ENCODE measurements at regions not wholly inside any gene's neighbourhood (a gene's known extent, or its start where the extent isn't known, plus 50 kb on each side); places are given as distances from the start of the nearest gene placed in this dataset.

GRCh38 chr11:70843906-70844305 is 408.5 kb downstream of the SHANK2 start:
- TF ChIP-seq ZNF462 (CRISPR knock-in tag; IDR thresholded peaks at IDR 0.05) (no peak), CTCF (conservative IDR thresholded peaks at IDR 0.05; ENCODE audit: low read depth in 2 of 2) (no peak), STAT1 (IDR thresholded peaks at IDR 0.05; ENCODE audit: unreplicated experiment) (no peak), ZNF114 (CRISPR knock-in tag; IDR thresholded peaks at IDR 0.05) (no peak), EZH2phosphoT487 (IDR thresholded peaks at IDR 0.05; ENCODE audit: unreplicated experiment) (no peak), EZH2 (IDR thresholded peaks at IDR 0.05; ENCODE audit: low read depth, unreplicated experiment) (no peak), JUNB (IDR thresholded peaks at IDR 0.05; ENCODE audit: unreplicated experiment) (no peak)
- H3K9me2 ChIP-seq (ENCODE audit: insufficient read depth), result no peaks in the 10 kb centered on the region
- ATAC-seq (no peak), DNase-seq (ENCODE audit: low spot score) (no peak)
- Mint-ChIP-seq H3K36me3 (ENCODE audit: low read depth) (no peaks in the 10 kb centered on the region; the same call in 1 of the 3 replicates), H3K27me3 (ENCODE audit: insufficient read depth, low read depth, poor library complexity) (peaks cover 7% of the 10 kb centered on the region), H3K4me1 (peaks cover 12% of the 10 kb centered on the region), H3K9me3 (no peaks in the 10 kb centered on the region; the same call in 2 of the 3 replicates), H3K27ac (no peak overlapping the region), H3K4me3 (no peak overlapping the region)
- no peaks in the 10 kb centered on the region for H3K27me3 ChIP-seq (ENCODE audit: insufficient read depth)
- H2AFZ ChIP-seq, result no peak overlapping the region
- H3F3A ChIP-seq (replicated peaks; ENCODE audit: low read depth), result no peaks in the 10 kb centered on the region
- no peak overlapping the region for H3K4me3 ChIP-seq
- H3K4me2 ChIP-seq, result no peak overlapping the region
- H4K20me1 ChIP-seq (replicated peaks; ENCODE audit: insufficient read depth), result no peaks in the 10 kb centered on the region
- H3K27ac ChIP-seq (ENCODE audit: low read depth), result no peak overlapping the region
- H3K36me3 ChIP-seq (ENCODE audit: insufficient read depth), result no peaks in the 10 kb centered on the region
- H3K79me2 ChIP-seq (replicated peaks; ENCODE audit: insufficient read depth), result no peaks in the 10 kb centered on the region
- no peaks in the 10 kb centered on the region for H3K4me1 ChIP-seq (ENCODE audit: insufficient read depth)

Measured in GM23338 (cell line).